ENCODE measurements at regions not wholly inside any gene's neighbourhood (a gene's known extent, or its start where the extent isn't known, plus 50 kb on each side); places are given as distances from the start of the nearest gene placed in this dataset.

GRCh38 chr18:75859533-75859932, 432.0 kb upstream of the SMIM21 start:
- TF ChIP-seq POLR2A (IDR thresholded peaks at IDR 0.05) (no peak), CTCF (IDR thresholded peaks at IDR 0.05) (no peak), POLR2AphosphoS5 (IDR thresholded peaks at IDR 0.05) (no peak), EP300 (IDR thresholded peaks at IDR 0.05) (no peak)
- Histone ChIP-seq H3K4me3 (no peak overlapping the region), H3K27ac (no peak overlapping the region), H3K4me1 (no peaks in the 10 kb centered on the region), H3K36me3 (no peaks in the 10 kb centered on the region), H3K9me3 (no peaks in the 10 kb centered on the region), H3K27me3 (no peaks in the 10 kb centered on the region)
- ATAC-seq: no peak
- WGBS, 2 donors (ENCODE audit: low coverage in 1 of 2): 71% methylated on average over 5 of the region's 5 CpGs; no CpG with 5 or more reads in 1 of the 2 donors

GRCh38 chr18:75858754-75859153, 431.3 kb upstream of the SMIM21 start:
- H3K4me1 ChIP-seq: no peaks in the 10 kb centered on the region
- H3K27ac ChIP-seq: no peak overlapping the region
- 67 to 79% methylated on average over 2 of the region's 2 CpGs for WGBS, 2 donors (ENCODE audit: low coverage in 1 of 2)
- no peak for ATAC-seq
- no peaks in the 10 kb centered on the region for H3K27me3 ChIP-seq
- H3K9me3 ChIP-seq: no peaks in the 10 kb centered on the region
- no peak overlapping the region for H3K4me3 ChIP-seq
- TF ChIP-seq POLR2A (IDR thresholded peaks at IDR 0.05) (no peak), POLR2AphosphoS5 (IDR thresholded peaks at IDR 0.05) (no peak), EP300 (IDR thresholded peaks at IDR 0.05) (no peak), CTCF (IDR thresholded peaks at IDR 0.05) (no peak)
- no peaks in the 10 kb centered on the region for H3K36me3 ChIP-seq

- Histone ChIP-seq H3K27me3 (no peaks in the 10 kb centered on the region), H3K4me3 (no peak overlapping the region), H3K36me3 (no peaks in the 10 kb centered on the region), H3K9me3 (no peaks in the 10 kb centered on the region), H3K4me1 (no peaks in the 10 kb centered on the region), H3K27ac (no peak overlapping the region)
- 36 to 49% methylated on average over 6 of the region's 6 CpGs for WGBS, 2 donors (ENCODE audit: low coverage in 1 of 2)
- no peak for ATAC-seq
- no peak for TF ChIP-seq POLR2AphosphoS5 (IDR thresholded peaks at IDR 0.05)
- TF ChIP-seq CTCF (IDR thresholded peaks at IDR 0.05): no peak
- TF ChIP-seq EP300 (IDR thresholded peaks at IDR 0.05): no peak
- no peak for TF ChIP-seq POLR2A (IDR thresholded peaks at IDR 0.05)
Observed at GRCh38 chr18:75857558-75857957, 430.1 kb upstream of the SMIM21 start.

GRCh38 chr18:75854808-75855207, 427.3 kb upstream of the SMIM21 start:
- no peak for ATAC-seq
- no peak for TF ChIP-seq POLR2AphosphoS5 (IDR thresholded peaks at IDR 0.05)
- no peak for TF ChIP-seq POLR2A (IDR thresholded peaks at IDR 0.05)
- no peak for TF ChIP-seq EP300 (IDR thresholded peaks at IDR 0.05)
- no peak for TF ChIP-seq CTCF (IDR thresholded peaks at IDR 0.05)
- no peaks in the 10 kb centered on the region for H3K9me3 ChIP-seq
- no peaks in the 10 kb centered on the region for H3K27me3 ChIP-seq
- H3K36me3 ChIP-seq: no peaks in the 10 kb centered on the region
- H3K4me1 ChIP-seq: no peaks in the 10 kb centered on the region
- H3K27ac ChIP-seq: no peak overlapping the region
- 87 to 98% methylated on average over 10 of the region's 10 CpGs for WGBS, 2 donors (ENCODE audit: low coverage in 1 of 2)
- H3K4me3 ChIP-seq: no peak overlapping the region

- H3K4me3 ChIP-seq: no peak overlapping the region
- TF ChIP-seq EP300 (IDR thresholded peaks at IDR 0.05) (no peak), POLR2AphosphoS5 (IDR thresholded peaks at IDR 0.05) (no peak), CTCF (IDR thresholded peaks at IDR 0.05) (no peak), POLR2A (IDR thresholded peaks at IDR 0.05) (no peak)
- H3K9me3 ChIP-seq: no peaks in the 10 kb centered on the region
- H3K4me1 ChIP-seq: no peaks in the 10 kb centered on the region
- no peaks in the 10 kb centered on the region for H3K27me3 ChIP-seq
- 74 to 79% methylated on average over 4 of the region's 4 CpGs for WGBS, 2 donors (ENCODE audit: low coverage in 1 of 2)
- no peaks in the 10 kb centered on the region for H3K36me3 ChIP-seq
- no peak overlapping the region for H3K27ac ChIP-seq
- ATAC-seq: no peak
Observed at GRCh38 chr18:75854174-75854573, 426.7 kb upstream of the SMIM21 start.
